Panc1 (cell line): ENCODE measurements at regions not wholly inside any gene's neighbourhood (a gene's known extent, or its start where the extent isn't known, plus 50 kb on each side); places are given as distances from the start of the nearest gene placed in this dataset.

Experiments used
- ATAC-seq: fragments of 200-7000 bp; cut with Tn5 transposase; 2 replicates; pipeline ENCODE4 v1.9.1; 2020; ENCODE audit warnings: mild to moderate bottlenecking, moderate library complexity
- BruUV-seq: library from RNA; stranded (reverse); fragments of 400-500 nt; replicated peaks from 2 replicates; lab custom pipeline; 2021; lab: Mats Ljungman, UMichigan
- CTCF ChIA-PET: fragments of 300-600 bp; sonication (Branson Sonifier 250); formaldehyde crosslinking; loops from one replicate; lab custom pipeline; 2022; ENCODE audit warnings: antibody characterized with exemption; lab: Charles Lee
- POLR2A ChIA-PET: fragments of 300-600 bp; sonication (Branson Sonifier 250); formaldehyde crosslinking; loops from one replicate; lab custom pipeline; 2022; ENCODE audit warnings: antibody characterized with exemption; lab: Charles Lee
- DNase-seq: peaks from one replicate; pipeline ENCODE4 v3.0.0-alpha.2; 2010; ENCODE audit warnings: low read depth, low spot score
- H3K27ac ChIP-seq: 2 replicates; pipeline ENCODE4 v1.5.1; 2011; ENCODE audit warnings: mild to moderate bottlenecking, low read length, inconsistent platforms
- H3K27me3 ChIP-seq: fragments of 200-500 bp; sonication (Bioruptor generic); 2 replicates; pipeline ENCODE4 v1.6.0; 2014; ENCODE audit warnings: low read length, inconsistent platforms; ENCODE audit not compliant: control insufficient read depth, insufficient read depth
- H3K36me3 ChIP-seq: fragments of 200-500 bp; sonication (Bioruptor generic); 2 replicates; pipeline ENCODE4 v1.5.1; 2014; ENCODE audit warnings: inconsistent platforms, mild to moderate bottlenecking, low read length, moderate library complexity; ENCODE audit not compliant: control insufficient read depth, insufficient read depth
- H3K4me1 ChIP-seq: 2 replicates; pipeline ENCODE4 v1.5.1; 2011; ENCODE audit warnings: inconsistent platforms, mild to moderate bottlenecking, low read length, moderate library complexity; ENCODE audit not compliant: control insufficient read depth, insufficient read depth
- H3K4me3 ChIP-seq, 2 experiments: 2 replicates each; pipeline ENCODE4 v1.5.1; 2011 to 2012; ENCODE audit warnings: low read depth in 2 of 2, low read length in 2 of 2, mild to moderate bottlenecking in 2 of 2, inconsistent platforms in 1 of 2, moderate library complexity in 1 of 2
- H3K9me3 ChIP-seq: fragments of 200-500 bp; sonication (Bioruptor generic); 2 replicates; pipeline ENCODE4 v1.5.1; 2014; ENCODE audit warnings: low read depth, mild to moderate bottlenecking, inconsistent platforms, low read length, moderate library complexity; ENCODE audit not compliant: control insufficient read depth, insufficient read depth
- CTCF ChIP-seq: fragments of 450-650 bp; IDR thresholded peaks from 2 replicates; pipeline ENCODE4 v1.5.1; 2017; ENCODE audit warnings: mild to moderate bottlenecking
- POLR2AphosphoS5 ChIP-seq: IDR thresholded peaks from 2 replicates; pipeline ENCODE4 v1.6.1; 2012; ENCODE audit warnings: mild to moderate bottlenecking, low read depth, low read length, moderate library complexity
- SIN3A ChIP-seq: IDR thresholded peaks from 2 replicates; pipeline ENCODE4 v1.6.1; 2012; ENCODE audit warnings: low read depth, mild to moderate bottlenecking, low read length, moderate library complexity, borderline replicate concordance; ENCODE audit not compliant: insufficient read depth
- TCF7L2 ChIP-seq: IDR thresholded peaks from 2 replicates; pipeline ENCODE4 v1.6.1; 2011; ENCODE audit warnings: mild to moderate bottlenecking, low read depth, low read length, inconsistent platforms
- in situ Hi-C: cut with HindIII; loops from 2 replicates; pipeline ENCODE4 v1.10.0; 2016; ENCODE audit warnings: low sequenced_read_pairs, low pct_unique_long_range_greater_than_20kb
- intact Hi-C: fragments of 100-400 bp; cut with micrococcal nuclease; formaldehyde crosslinking; loops from one replicate; pipeline ENCODE4 v1.10.0; 2022; ENCODE audit not compliant: unreplicated experiment
- TF ChIP-seq, protein P1 (sequence below), 2 experiments: IDR thresholded peaks; 2 replicates each; pipeline ENCODE4 v1.6.1; 2011 to 2012; ENCODE audit warnings: low read depth in 2 of 2, control low read depth in 1 of 2, low read length in 1 of 2, mild to moderate bottlenecking in 1 of 2, moderate library complexity in 1 of 2; ENCODE audit not compliant: insufficient read depth in 1 of 2

- no peak for TF ChIP-seq POLR2AphosphoS5
- TF ChIP-seq SIN3A: no peak
- TF ChIP-seq CTCF: no peak
- TF ChIP-seq TCF7L2: no peak
- TF ChIP-seq, protein P1, sequence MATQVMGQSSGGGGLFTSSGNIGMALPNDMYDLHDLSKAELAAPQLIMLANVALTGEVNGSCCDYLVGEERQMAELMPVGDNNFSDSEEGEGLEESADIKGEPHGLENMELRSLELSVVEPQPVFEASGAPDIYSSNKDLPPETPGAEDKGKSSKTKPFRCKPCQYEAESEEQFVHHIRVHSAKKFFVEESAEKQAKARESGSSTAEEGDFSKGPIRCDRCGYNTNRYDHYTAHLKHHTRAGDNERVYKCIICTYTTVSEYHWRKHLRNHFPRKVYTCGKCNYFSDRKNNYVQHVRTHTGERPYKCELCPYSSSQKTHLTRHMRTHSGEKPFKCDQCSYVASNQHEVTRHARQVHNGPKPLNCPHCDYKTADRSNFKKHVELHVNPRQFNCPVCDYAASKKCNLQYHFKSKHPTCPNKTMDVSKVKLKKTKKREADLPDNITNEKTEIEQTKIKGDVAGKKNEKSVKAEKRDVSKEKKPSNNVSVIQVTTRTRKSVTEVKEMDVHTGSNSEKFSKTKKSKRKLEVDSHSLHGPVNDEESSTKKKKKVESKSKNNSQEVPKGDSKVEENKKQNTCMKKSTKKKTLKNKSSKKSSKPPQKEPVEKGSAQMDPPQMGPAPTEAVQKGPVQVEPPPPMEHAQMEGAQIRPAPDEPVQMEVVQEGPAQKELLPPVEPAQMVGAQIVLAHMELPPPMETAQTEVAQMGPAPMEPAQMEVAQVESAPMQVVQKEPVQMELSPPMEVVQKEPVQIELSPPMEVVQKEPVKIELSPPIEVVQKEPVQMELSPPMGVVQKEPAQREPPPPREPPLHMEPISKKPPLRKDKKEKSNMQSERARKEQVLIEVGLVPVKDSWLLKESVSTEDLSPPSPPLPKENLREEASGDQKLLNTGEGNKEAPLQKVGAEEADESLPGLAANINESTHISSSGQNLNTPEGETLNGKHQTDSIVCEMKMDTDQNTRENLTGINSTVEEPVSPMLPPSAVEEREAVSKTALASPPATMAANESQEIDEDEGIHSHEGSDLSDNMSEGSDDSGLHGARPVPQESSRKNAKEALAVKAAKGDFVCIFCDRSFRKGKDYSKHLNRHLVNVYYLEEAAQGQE (IDR thresholded peaks at IDR 0.05; ENCODE audit: insufficient read depth in 1 of 2, low read depth in 2 of 2, low read length in 1 of 2): no peak
- ChIA-PET CTCF (no interaction called here), POLR2A (no interaction called here)
- Histone ChIP-seq H3K9me3 (no peaks in the 10 kb centered on the region), H3K4me1 (no peaks in the 10 kb centered on the region), H3K27me3 (no peaks in the 10 kb centered on the region), H3K27ac (no peak overlapping the region), H3K36me3 (no peaks in the 10 kb centered on the region), H3K4me3 (no peak overlapping the region)
- intact Hi-C loops: no loop called here
- DNase-seq (no peak), ATAC-seq (no peak)
- in situ Hi-C loops: no loop called here
- BruUV-seq: no TSS peak
Measured at GRCh38 chr20:39903806-39904465, 785.1 kb downstream of the MAFB start.

DNA sequence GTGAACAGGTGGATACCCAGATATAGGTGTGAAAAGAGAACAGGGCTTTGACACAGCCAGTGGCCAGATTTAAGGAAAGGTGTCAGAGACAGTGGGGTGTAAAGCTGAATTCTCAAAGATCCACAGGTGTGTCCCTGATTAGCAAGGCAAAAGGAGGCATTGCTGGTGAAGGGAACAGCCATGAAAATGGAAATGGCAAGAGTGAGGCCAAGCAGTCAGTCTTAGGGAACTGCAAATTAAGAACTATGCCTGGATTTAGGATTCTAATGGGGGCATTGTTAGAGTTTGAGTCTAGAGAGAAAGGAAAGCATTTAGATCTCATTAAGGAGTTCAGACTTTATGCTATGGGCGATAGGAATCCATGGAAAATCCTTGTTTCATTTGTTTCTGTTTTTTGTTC lies 789.2 kb downstream of the MAFB start:
- no TSS peak for BruUV-seq
- intact Hi-C loops: no loop called here
- DNase-seq (no peak), ATAC-seq (no peak)
- in situ Hi-C loops: no loop called here
- Histone ChIP-seq H3K36me3 (no peaks in the 10 kb centered on the region), H3K4me1 (no peaks in the 10 kb centered on the region), H3K27me3 (no peaks in the 10 kb centered on the region), H3K27ac (no peak overlapping the region), H3K9me3 (no peaks in the 10 kb centered on the region), H3K4me3 (no peak overlapping the region)
- ChIA-PET POLR2A (no interaction called here), CTCF (no interaction called here)
- TF ChIP-seq CTCF (no peak), TCF7L2 (no peak)
- TF ChIP-seq, protein P1 (IDR thresholded peaks at IDR 0.05; ENCODE audit: insufficient read depth in 1 of 2, low read depth in 2 of 2, low read length in 1 of 2): no peak
